OCI-LY3 (cell line): ENCODE measurements at regions not wholly inside any gene's neighbourhood (a gene's known extent, or its start where the extent isn't known, plus 50 kb on each side); places are given as distances from the start of the nearest gene placed in this dataset.

Experiments
- H2AFZ ChIP-seq: fragments of 200-600, 300-600 bp; shearing (Covaris generic); 2 replicates; pipeline ENCODE4 v1.6.0; 2014; ENCODE audit warnings: antibody characterized with exemption, low read depth, low read length
- H3K27ac ChIP-seq: fragments of 200-600, 300-600 bp; sonication (generic); 2 replicates; pipeline ENCODE4 v1.5.1; 2014; ENCODE audit warnings: mild to moderate bottlenecking, low read length, moderate library complexity, mixed read lengths
- H3K27me3 ChIP-seq: fragments of 200-600, 300-600 bp; sonication (generic); 2 replicates; pipeline ENCODE4 v1.6.1; 2014; ENCODE audit warnings: low read depth, low read length, mixed read lengths
- H3K36me3 ChIP-seq: fragments of 200-600, 300-600 bp; sonication (generic); replicated peaks from 2 replicates; pipeline ENCODE3; 2014; ENCODE audit warnings: low read depth, low read length, mixed read lengths
- H3K4me1 ChIP-seq: fragments of 300-600, 200-600 bp; sonication (generic); 2 replicates; pipeline ENCODE4 v1.6.1; 2014; ENCODE audit warnings: low read length, mixed read lengths
- H3K4me2 ChIP-seq: fragments of 200-600, 300-600 bp; sonication (generic); 2 replicates; pipeline ENCODE4 v1.6.1; 2014; ENCODE audit warnings: low read length, mixed read lengths
- H3K4me3 ChIP-seq: fragments of 300-600, 200-600 bp; sonication (generic); 2 replicates; pipeline ENCODE4 v1.5.1; 2014; ENCODE audit warnings: antibody characterized with exemption, mild to moderate bottlenecking, low read length, moderate library complexity
- H3K79me2 ChIP-seq: fragments of 300-600, 200-600 bp; shearing (Covaris generic); 2 replicates; pipeline ENCODE4 v1.6.1; 2014; ENCODE audit warnings: mild to moderate bottlenecking, low read length, mixed read lengths
- H3K9ac ChIP-seq: fragments of 300-600, 200-600 bp; shearing (Covaris generic); 2 replicates; pipeline ENCODE4 v1.6.0; 2014; ENCODE audit warnings: mild to moderate bottlenecking, low read length, moderate library complexity
- H3K9me3 ChIP-seq: fragments of 200-600, 300-600 bp; shearing (Covaris generic); 2 replicates; pipeline ENCODE4 v1.6.1; 2014; ENCODE audit warnings: low read length, mixed read lengths; ENCODE audit not compliant: insufficient read depth
- H4K20me1 ChIP-seq: fragments of 200-600, 300-600 bp; sonication (generic); 2 replicates; pipeline ENCODE4 v1.6.1; 2016; ENCODE audit warnings: low read length, mixed read lengths; ENCODE audit not compliant: insufficient read depth
- CTCF ChIP-seq: fragments of 200-600, 300-600 bp; sonication (generic); IDR thresholded peaks from 2 replicates; pipeline ENCODE4 v1.5.1; 2014; ENCODE audit warnings: antibody characterized with exemption, low read length, low read depth
- EZH2phosphoT487 ChIP-seq: fragments of 200-600 bp; shearing (Covaris generic); IDR thresholded peaks from 2 replicates; pipeline ENCODE4 v1.6.1; 2018; ENCODE audit warnings: antibody characterized with exemption, mixed run types, low read depth

- no peaks in the 10 kb centered on the region for H3K27me3 ChIP-seq
- no peak overlapping the region for H3K4me2 ChIP-seq
- no peak overlapping the region for H3K27ac ChIP-seq
- no peaks in the 10 kb centered on the region for H4K20me1 ChIP-seq
- H3K9me3 ChIP-seq, result no peaks in the 10 kb centered on the region
- no peak overlapping the region for H3K9ac ChIP-seq
- no peak for TF ChIP-seq EZH2phosphoT487
- TF ChIP-seq CTCF, result no peak
- H3K4me3 ChIP-seq, result no peak overlapping the region
- no peaks in the 10 kb centered on the region for H3K79me2 ChIP-seq
- no peaks in the 10 kb centered on the region for H3K4me1 ChIP-seq
- H2AFZ ChIP-seq, result no peak overlapping the region
- H3K36me3 ChIP-seq, result no peaks in the 10 kb centered on the region
Measured at GRCh38 chr4:15130441-15130840, 128.2 kb downstream of the CPEB2 start.

GRCh38 chr4:15131551-15131950 is 129.3 kb downstream of the CPEB2 start:
- H3K27me3 ChIP-seq, result no peaks in the 10 kb centered on the region
- no peaks in the 10 kb centered on the region for H3K4me1 ChIP-seq
- H3K36me3 ChIP-seq, result no peaks in the 10 kb centered on the region
- H2AFZ ChIP-seq, result no peak overlapping the region
- no peaks in the 10 kb centered on the region for H3K9me3 ChIP-seq
- H3K79me2 ChIP-seq, result no peaks in the 10 kb centered on the region
- no peak overlapping the region for H3K9ac ChIP-seq
- TF ChIP-seq CTCF, result no peak
- TF ChIP-seq EZH2phosphoT487, result no peak
- no peak overlapping the region for H3K27ac ChIP-seq
- no peak overlapping the region for H3K4me2 ChIP-seq
- no peaks in the 10 kb centered on the region for H4K20me1 ChIP-seq
- no peak overlapping the region for H3K4me3 ChIP-seq

GRCh38 chr4:15132739-15133138 is 130.5 kb downstream of the CPEB2 start:
- H3K9me3 ChIP-seq, result no peaks in the 10 kb centered on the region
- no peak overlapping the region for H3K9ac ChIP-seq
- H3K4me2 ChIP-seq, result no peak overlapping the region
- no peak overlapping the region for H2AFZ ChIP-seq
- no peak overlapping the region for H3K4me3 ChIP-seq
- no peaks in the 10 kb centered on the region for H3K27me3 ChIP-seq
- no peaks in the 10 kb centered on the region for H3K36me3 ChIP-seq
- H3K4me1 ChIP-seq, result no peaks in the 10 kb centered on the region
- no peak overlapping the region for H3K27ac ChIP-seq
- no peaks in the 10 kb centered on the region for H4K20me1 ChIP-seq
- TF ChIP-seq EZH2phosphoT487 (no peak), CTCF (no peak)
- no peaks in the 10 kb centered on the region for H3K79me2 ChIP-seq

- Histone ChIP-seq H3K9ac (no peak overlapping the region), H3K9me3 (no peaks in the 10 kb centered on the region), H4K20me1 (no peaks in the 10 kb centered on the region), H2AFZ (no peak overlapping the region), H3K4me3 (no peak overlapping the region), H3K4me2 (no peak overlapping the region), H3K79me2 (no peaks in the 10 kb centered on the region), H3K36me3 (no peaks in the 10 kb centered on the region), H3K27ac (no peak overlapping the region), H3K27me3 (no peaks in the 10 kb centered on the region), H3K4me1 (peaks cover 12% of the 10 kb centered on the region; the same call in 1 of the 2 replicates)
- TF ChIP-seq CTCF (no peak), EZH2phosphoT487 (no peak)
Measured at GRCh38 chr4:15139599-15139998, 137.3 kb downstream of the CPEB2 start.
